ENCODE measurements at regions not wholly inside any gene's neighbourhood (a gene's known extent, or its start where the extent isn't known, plus 50 kb on each side); places are given as distances from the start of the nearest gene placed in this dataset.

- CTCF ChIA-PET = no interaction called here
- POLR2A ChIA-PET (ENCODE audit: unreplicated experiment) = no interaction called here
- intact Hi-C loops (cut with micrococcal nuclease) = no loop called here
- H3K4me3 ChIP-seq (ENCODE audit: low read length) = no peak overlapping the region
- no peaks in the 10 kb centered on the region for H3K9me2 ChIP-seq (replicated peaks; ENCODE audit: low read length)
- H3K27ac ChIP-seq (ENCODE audit: low read length) = no peak overlapping the region
- H4K20me1 ChIP-seq (ENCODE audit: low read length) = no peaks in the 10 kb centered on the region
- H3K9me3 ChIP-seq (ENCODE audit: low read length) = no peaks in the 10 kb centered on the region
- no peak overlapping the region for H3K4me2 ChIP-seq (ENCODE audit: low read length)
- no peaks in the 10 kb centered on the region for H3K36me3 ChIP-seq (ENCODE audit: low read depth, low read length)
- DNase-seq = no peak
- no peaks in the 10 kb centered on the region for H3K79me2 ChIP-seq (ENCODE audit: low read length)
- no peaks in the 10 kb centered on the region for H3K27me3 ChIP-seq (ENCODE audit: low read length)
- H3K4me1 ChIP-seq (ENCODE audit: insufficient read depth, low read length) = no peaks in the 10 kb centered on the region
- H3K9ac ChIP-seq (ENCODE audit: low read length) = no peak overlapping the region
- no TSS peak for BruUV-seq (replicated peaks)
- H2AFZ ChIP-seq (ENCODE audit: low read length) = no peak overlapping the region
- TF ChIP-seq CTCF (conservative IDR thresholded peaks at IDR 0.05; ENCODE audit: low read depth, low read length) = no peak
- TF ChIP-seq EZH2phosphoT487 (IDR thresholded peaks at IDR 0.05; ENCODE audit: borderline replicate concordance, low read length) = no peak
- TF ChIP-seq EZH2 (IDR thresholded peaks at IDR 0.05; ENCODE audit: low read length, unreplicated experiment) = no peak
- ATAC-seq = no peak
- no peaks in the 10 kb centered on the region for H3F3A ChIP-seq (ENCODE audit: low read length, unreplicated experiment)
Observed at GRCh38 chr10:2099321-2099720, 362.0 kb upstream of the ADARB2 start.

GRCh38 chr10:2097937-2098336, 360.6 kb upstream of the ADARB2 start:
- H3K27me3 ChIP-seq (ENCODE audit: low read length) = no peaks in the 10 kb centered on the region
- no peaks in the 10 kb centered on the region for H3F3A ChIP-seq (ENCODE audit: low read length, unreplicated experiment)
- H3K79me2 ChIP-seq (ENCODE audit: low read length) = no peaks in the 10 kb centered on the region
- H2AFZ ChIP-seq (ENCODE audit: low read length) = no peak overlapping the region
- H3K36me3 ChIP-seq (ENCODE audit: low read depth, low read length) = no peaks in the 10 kb centered on the region
- H3K4me1 ChIP-seq (ENCODE audit: insufficient read depth, low read length) = no peaks in the 10 kb centered on the region
- H4K20me1 ChIP-seq (ENCODE audit: low read length) = no peaks in the 10 kb centered on the region
- no peaks in the 10 kb centered on the region for H3K9me2 ChIP-seq (replicated peaks; ENCODE audit: low read length)
- no peak for DNase-seq
- intact Hi-C loops (cut with micrococcal nuclease) = no loop called here
- ChIA-PET POLR2A (ENCODE audit: unreplicated experiment) (no interaction called here), CTCF (no interaction called here)
- no peak overlapping the region for H3K9ac ChIP-seq (ENCODE audit: low read length)
- no peak overlapping the region for H3K27ac ChIP-seq (ENCODE audit: low read length)
- TF ChIP-seq EZH2phosphoT487 (IDR thresholded peaks at IDR 0.05; ENCODE audit: borderline replicate concordance, low read length) = no peak
- TF ChIP-seq EZH2 (IDR thresholded peaks at IDR 0.05; ENCODE audit: low read length, unreplicated experiment) = no peak
- TF ChIP-seq CTCF (conservative IDR thresholded peaks at IDR 0.05; ENCODE audit: low read depth, low read length) = no peak
- ATAC-seq = no peak
- H3K4me3 ChIP-seq (ENCODE audit: low read length) = no peak overlapping the region
- H3K9me3 ChIP-seq (ENCODE audit: low read length) = no peaks in the 10 kb centered on the region
- no peak overlapping the region for H3K4me2 ChIP-seq (ENCODE audit: low read length)
- no TSS peak for BruUV-seq (replicated peaks)

GRCh38 chr10:2094171-2094570, 356.8 kb upstream of the ADARB2 start:
- ChIA-PET CTCF (no interaction called here), POLR2A (ENCODE audit: unreplicated experiment) (no interaction called here)
- Histone ChIP-seq H3K9me2 (replicated peaks; ENCODE audit: low read length) (no peaks in the 10 kb centered on the region), H3K4me2 (ENCODE audit: low read length) (no peak overlapping the region), H3K9me3 (ENCODE audit: low read length) (no peaks in the 10 kb centered on the region), H3F3A (ENCODE audit: low read length, unreplicated experiment) (no peaks in the 10 kb centered on the region), H3K4me3 (ENCODE audit: low read length) (no peak overlapping the region), H3K4me1 (ENCODE audit: insufficient read depth, low read length) (no peaks in the 10 kb centered on the region), H3K27ac (ENCODE audit: low read length) (no peak overlapping the region), H3K36me3 (ENCODE audit: low read depth, low read length) (no peaks in the 10 kb centered on the region), H2AFZ (ENCODE audit: low read length) (no peak overlapping the region), H3K79me2 (ENCODE audit: low read length) (no peaks in the 10 kb centered on the region), H4K20me1 (ENCODE audit: low read length) (no peaks in the 10 kb centered on the region), H3K27me3 (ENCODE audit: low read length) (no peaks in the 10 kb centered on the region), H3K9ac (ENCODE audit: low read length) (no peak overlapping the region)
- intact Hi-C loops (cut with micrococcal nuclease) = no loop called here
- no TSS peak for BruUV-seq (replicated peaks)
- no peak for ATAC-seq
- TF ChIP-seq EZH2 (IDR thresholded peaks at IDR 0.05; ENCODE audit: low read length, unreplicated experiment) (no peak), CTCF (conservative IDR thresholded peaks at IDR 0.05; ENCODE audit: low read depth, low read length) (no peak), EZH2phosphoT487 (IDR thresholded peaks at IDR 0.05; ENCODE audit: borderline replicate concordance, low read length) (no peak)
- no peak for DNase-seq

All from PC-3 (cell line).